HG02623 (cell line): ENCODE measurements at regions not wholly inside any gene's neighbourhood (a gene's known extent, or its start where the extent isn't known, plus 50 kb on each side); places are given as distances from the start of the nearest gene placed in this dataset.
"Not testable (repeated sequence)": the region's sequence is repeated elsewhere in the genome, so short reads cannot be mapped to it uniquely, and the experiment has no call there.

Experiments used
- ATAC-seq: cut with Tn5 transposase; IDR thresholded peaks from one replicate; pipeline ENCODE4 v1.9.1; 2021; ENCODE audit warnings: moderate library complexity; ENCODE audit not compliant: unreplicated experiment

DNA sequence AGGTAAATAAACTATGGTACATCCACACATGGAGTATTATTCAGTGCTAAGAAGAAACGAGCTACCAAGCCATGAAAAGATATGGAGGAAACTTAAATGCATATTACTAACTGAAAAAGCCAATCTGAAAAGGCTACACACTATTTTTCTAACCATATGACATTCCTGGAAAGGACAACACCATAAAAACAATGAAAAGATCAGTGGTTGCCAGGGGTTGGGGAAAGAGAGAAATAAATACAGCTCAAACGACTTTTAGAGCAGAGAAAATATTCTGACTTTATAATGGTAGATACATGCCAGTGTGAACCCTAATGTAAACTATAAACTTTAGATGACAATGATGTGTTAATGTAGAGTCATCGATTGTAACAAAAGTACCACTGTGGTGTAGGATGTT, 225.9 kb upstream of the BTBD3 start:
- no peak for ATAC-seq

DNA sequence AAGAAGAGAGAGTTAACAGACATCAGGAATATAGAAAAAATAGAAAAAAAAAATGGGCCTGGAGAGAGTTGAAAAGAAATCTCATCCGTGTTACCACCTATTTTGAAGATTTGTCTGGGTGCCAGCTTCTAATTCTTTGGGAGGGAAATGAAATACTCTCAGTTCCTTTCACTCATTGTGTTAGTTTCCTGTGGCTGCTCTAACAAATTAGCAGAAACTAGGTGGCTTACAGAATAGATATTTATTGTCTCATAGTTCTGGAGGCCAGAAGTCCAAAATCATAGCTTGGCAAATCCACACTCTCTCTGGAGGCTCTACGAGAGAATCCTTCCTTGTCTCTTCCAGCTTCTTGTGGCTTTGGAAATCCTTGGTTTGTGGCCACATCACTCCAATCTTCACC, 225.1 kb upstream of the BTBD3 start:
- ATAC-seq = no peak

DNA sequence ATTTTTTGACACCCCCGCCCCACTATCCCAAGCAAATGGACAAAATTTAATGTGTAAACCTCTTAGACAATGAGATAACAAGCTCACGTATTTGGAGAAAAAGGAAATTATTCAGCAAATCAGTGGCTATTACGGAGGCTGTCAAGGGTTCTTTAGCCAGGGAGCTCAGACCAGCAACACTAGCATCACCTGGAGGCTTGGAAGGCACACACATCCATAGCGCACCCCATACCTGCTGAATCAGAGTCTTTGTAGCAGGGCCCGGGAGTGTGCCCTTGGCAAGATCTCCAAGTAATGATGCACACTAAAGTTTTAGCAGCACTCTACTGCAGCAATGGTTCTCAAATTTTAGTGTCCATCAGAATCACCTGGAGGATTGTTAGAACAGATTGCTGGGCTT, 223.2 kb upstream of the BTBD3 start:
- ATAC-seq = no peak

DNA sequence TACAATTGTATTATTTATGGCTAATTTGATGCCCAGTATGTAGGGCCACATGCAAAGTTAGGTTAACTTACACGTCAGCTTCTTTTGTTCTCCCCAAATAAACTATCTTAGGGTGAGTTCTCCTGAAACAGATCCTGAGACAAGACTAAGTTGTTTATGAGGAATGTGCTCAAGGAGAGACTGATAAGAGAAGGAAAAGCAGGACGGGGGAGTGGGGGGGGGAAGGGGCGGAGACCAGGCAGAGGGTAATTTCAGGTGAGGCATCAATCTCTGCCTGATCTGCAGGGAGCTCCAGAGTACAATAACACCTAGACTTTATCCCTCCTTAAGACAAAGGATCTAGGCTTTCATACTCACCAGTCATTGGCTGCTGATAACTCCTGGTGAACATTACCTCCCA, 220.6 kb upstream of the BTBD3 start:
- no peak for ATAC-seq

DNA sequence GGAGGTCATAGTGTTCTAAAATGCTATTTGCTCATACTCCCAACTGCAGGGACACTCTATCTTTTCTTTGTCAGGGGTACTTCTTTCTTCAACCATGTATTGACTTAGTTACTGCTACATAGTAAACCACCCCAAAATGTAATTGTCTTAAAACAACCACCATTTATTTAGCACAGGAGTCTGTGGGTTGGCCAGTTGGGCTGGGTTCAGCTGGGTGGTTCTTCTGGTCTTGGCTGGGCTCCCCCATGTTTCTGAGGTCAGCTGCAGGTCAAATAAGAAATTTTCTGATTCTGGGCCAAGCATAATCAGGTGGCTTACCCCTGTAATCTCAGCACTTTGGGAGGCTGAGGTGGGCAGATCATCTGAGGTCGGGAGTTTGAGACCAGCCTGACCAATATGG, 220.0 kb upstream of the BTBD3 start:
- ATAC-seq = no peak

DNA sequence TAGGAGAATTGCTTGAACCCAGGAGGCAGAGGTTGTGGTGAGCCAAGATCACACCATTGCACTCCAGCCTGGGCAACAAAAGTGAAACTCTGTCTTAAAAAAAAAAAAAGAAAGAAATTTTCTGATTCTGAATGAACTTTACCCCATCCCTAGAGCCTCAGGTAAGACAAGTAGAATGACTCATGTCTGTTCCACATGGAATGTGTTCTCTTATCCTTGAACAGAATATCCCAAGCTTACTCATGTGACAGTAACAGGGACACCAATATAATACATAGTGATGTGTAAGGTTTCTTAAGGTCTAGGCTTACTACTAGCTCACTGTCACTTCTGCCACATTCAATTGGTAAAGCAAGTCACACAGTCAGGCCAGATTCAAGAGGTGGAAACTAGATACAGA, 219.6 kb upstream of the BTBD3 start:
- no peak for ATAC-seq

DNA sequence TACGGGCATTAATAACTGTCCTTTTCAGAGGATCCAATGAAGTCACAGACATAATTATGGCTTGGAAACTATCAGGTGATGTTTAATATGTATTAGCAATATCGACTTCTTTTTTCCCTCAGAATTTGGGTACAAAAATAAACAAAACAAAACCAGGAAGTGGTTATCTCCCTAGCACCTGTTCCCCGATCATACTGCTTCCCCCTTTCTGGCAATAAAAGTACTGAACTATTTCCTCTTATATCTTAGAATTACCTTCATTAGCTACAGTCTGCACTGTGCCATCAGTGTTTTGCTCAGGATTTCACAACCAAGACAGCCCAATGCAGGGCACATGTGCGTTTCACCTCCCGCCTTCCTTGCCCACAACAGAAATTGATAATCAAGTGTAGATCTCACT, 216.9 kb upstream of the BTBD3 start:
- ATAC-seq = no peak

DNA sequence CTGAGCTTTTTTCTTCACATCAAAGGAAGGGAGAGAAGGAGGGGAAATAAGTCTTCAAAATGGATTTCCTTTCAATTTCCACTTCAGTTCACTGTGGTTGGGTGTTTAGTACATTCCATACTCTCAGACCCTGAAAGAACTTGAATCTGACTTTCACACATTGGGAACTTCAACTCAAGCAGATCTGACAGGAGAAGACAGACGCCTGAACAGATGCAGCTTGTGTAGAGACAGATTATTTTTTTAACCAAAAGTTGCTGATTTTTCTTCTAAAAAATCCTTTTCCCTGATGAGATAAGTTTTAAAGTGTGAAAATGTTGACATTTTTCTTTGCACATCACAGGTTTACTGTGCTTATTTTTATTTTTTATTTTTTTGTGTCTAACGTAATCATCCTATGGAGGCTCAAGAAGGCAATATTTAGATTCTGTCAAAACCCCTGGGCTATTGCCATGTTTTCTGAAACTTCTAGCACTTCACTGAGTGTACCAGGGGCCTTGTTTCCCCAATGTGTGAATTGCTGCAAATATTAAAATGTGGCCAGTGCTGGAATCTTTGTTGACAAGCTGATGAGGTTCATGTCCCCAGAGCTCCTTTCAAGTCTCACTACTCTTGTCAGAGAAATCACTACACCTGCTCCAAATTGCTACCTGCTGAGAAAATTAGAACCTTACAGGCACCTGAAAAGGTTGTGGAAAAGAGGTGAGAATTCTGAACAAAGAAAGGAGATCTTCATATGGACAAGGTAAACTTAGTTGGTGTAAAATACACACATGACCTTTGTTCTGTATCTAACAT, 214.8 kb upstream of the BTBD3 start:
- no peak for ATAC-seq

DNA sequence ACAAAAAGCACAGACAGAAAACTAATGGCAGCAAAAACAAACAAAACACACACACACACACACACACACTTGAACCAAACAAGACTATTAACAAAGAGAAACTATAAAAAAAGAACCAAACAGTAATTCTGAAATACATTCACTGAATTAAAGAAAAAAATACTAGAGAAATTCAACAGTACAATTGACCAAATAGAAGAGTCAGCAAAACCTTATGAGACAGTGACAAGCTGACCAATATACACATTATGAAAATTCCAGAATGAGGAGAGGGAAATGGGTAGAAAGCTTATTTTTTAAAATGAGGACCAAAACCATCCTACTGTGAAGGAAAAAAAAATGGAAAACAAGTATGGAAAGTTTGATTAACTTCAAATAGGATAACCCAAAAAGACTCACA, 212.2 kb upstream of the BTBD3 start:
- no peak for ATAC-seq

DNA sequence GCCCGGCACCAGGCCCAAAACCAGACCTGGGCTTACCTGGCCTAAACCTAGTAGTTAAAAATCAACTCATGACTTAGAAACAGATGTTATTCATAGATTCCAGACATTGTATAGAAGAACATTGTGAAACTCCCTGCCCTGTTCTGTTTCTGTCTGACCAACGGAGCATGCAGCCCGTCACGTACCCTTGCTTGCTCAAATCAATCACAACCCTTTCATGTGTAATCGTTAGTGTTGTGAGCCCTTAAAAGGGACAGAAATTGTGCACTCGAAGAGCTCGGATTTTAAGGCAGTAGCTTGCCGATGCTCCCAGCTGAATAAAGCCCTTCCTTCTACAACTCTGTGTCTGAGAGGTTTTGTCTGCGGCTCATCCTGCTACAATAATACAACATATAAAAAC, 209.5 kb upstream of the BTBD3 start:
- not testable (repeated sequence) for ATAC-seq

DNA sequence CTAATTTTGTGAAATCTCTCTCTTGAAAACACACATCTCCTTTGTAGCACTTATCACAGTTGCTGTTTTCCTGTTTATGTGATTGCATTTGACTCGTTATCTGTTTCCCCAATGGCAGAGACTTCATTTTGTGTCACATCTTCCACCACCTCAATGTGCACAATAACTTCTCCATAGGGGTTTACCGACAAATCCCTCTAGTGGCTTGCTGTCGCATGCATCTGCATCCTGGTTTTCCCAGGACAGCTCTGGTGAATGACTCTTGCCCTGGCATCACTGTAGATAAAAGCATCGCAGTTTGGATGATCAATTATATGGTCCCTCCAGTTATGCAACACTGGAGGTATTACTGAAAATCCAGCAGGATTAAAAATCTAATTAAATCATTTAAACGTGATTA, 206.5 kb upstream of the BTBD3 start:
- ATAC-seq = no peak

DNA sequence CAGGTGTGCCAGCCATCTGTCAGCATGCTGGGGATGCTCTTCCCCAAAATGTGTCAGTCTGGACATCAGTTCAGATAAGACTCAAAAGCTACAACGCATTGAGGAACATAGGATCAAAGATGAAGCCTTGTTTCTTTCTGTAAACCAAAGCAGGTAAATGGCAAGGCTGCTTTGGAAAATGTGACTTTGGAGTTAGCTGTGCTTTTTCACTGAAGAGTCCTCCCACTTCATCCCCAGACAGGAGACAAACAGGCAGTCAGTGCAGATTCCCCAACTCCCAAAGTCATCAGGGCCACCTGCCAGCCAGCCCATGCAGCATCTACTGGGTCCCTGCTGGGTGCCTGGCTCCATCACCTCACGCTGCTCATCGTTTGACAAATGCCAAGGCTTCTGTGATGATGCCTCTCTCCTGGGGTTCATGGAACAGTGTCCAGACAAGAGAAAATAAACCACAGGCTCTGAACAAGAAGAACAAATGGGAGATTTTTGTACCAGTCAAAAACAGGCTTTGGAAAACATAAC, 205.0 kb upstream of the BTBD3 start:
- no peak for ATAC-seq

DNA sequence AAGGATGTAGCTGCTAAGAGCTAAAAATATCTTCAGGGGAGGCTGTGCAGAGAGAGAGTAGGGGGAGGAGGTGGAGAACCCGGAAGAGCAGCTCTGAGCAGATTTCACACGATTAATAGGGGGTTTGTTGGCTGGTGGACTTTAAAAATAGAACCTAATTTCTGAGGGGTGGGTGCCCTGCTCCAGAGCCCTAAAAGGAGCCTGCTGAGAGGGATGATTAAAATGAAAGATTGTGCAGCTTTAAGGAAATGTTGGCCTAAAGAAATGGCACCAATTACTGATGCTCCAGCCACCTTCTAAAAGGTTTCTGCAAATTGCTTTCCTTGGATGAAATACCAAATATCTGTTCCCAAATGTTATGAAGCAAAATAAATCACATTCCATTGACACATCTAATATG, 202.8 kb upstream of the BTBD3 start:
- no peak for ATAC-seq

DNA sequence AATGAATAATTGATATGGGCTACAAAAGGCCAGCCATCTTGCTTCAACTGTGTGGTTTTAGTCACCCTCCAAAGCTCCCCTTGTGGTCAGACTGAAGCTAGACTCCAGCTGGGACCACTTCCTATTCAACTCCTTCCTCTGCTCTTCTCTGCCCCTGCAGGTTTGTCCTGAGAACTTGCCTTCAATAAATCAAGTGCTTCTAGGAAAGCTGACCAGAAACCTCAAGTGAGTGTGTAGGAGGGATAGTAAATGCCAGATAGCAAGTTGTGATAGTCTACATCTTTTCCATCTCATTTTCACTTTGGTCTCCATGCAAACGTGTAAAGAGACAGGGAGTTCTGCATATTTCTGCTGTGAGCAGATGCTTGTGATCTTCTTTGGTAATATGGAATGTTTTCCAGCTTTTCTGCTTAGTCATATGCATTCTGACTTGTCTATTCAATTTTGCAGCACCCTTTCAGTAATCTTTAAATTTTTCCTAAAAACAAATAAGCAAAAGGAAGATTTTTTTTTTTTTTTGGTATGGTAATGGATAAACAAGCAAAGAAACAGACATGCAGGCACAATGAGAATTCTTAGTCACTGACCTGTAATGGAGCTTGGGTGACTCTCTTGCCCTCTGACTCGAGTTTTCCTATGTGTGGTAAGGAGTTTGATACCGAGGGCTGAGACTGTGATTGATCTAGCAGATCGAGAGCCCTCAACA, 201.3 kb upstream of the BTBD3 start:
- ATAC-seq = no peak

DNA sequence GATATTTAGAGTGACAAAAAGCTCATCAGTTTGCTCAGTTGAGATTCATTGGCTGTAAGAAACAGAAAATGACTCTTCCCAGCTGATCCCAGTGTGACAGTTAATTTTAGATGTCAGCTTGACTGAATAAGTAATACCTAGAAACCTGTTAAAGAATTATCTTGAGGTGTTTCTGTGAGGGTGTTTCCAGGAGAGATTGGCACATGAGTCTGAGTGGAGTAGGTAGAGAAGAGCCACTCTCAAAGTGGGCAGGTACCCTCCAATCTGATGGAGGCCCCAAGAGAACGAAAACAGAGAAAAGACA, 200.8 kb upstream of the BTBD3 start:
- ATAC-seq = no peak

DNA sequence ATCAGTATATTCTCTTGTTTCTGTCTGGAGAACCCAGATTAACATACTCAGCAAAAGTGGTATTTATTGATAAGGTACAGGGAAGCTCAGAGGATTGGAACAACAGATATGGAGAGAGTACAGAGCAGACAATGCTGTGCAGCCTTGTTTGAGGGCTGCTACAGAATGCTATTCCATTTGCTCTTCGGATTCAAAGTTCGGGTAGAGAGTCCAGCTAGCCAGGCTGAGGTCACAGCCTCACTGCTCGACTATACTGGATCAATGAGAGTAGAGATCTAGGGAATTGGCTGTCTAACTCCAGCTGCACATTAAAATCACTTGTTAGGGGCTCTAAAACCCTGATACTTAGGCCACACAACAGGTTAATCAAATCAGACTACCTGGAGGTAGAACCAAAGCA, 200.1 kb upstream of the BTBD3 start:
- ATAC-seq = no peak

DNA sequence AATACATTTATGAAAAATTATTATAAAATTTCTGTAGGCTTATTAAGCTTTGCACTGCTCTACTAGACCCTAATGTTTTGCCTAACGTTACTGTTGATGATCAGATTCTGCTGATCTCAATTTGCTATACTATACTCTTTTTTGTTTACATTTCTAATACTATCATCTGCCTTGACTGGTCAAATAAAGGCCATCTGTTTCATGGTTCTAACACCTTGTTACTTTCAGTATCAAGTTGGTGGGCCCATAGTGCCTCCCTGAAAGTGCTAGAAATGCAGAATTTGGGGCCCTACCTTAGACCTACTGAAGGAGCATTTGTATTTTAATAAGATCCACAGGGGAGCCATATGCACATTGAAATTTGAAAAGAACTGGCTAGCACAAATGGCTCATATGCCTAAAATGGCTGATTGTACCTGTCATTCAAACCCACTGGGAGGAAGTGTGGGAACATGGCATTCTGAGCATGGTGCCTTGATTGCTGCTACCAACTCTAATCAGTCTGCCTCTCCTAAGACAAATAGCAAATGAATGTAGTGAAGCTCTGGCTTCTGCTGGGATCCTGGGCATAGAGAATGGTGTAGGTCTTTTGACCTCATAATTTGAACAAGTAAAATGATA, 199.1 kb upstream of the BTBD3 start:
- no peak for ATAC-seq

DNA sequence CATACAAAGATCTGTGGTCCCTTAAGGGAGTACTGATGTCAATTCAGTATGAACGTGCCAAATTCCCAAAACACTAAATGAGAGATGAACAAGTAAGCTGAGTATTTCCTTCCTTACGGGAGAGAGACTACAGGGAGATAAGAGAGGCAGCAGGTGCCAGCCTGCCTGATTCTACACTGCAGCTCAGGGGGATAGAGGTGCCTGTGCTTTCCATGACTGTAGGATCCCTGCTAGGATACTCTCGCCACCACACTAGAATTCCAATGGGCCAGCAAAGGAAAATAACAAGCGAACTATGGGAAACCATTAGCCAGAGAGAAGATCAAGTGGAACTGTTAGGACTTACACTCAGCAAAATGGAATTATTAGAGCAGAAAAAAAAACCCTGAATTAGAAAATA, 198.5 kb upstream of the BTBD3 start:
- no peak for ATAC-seq

DNA sequence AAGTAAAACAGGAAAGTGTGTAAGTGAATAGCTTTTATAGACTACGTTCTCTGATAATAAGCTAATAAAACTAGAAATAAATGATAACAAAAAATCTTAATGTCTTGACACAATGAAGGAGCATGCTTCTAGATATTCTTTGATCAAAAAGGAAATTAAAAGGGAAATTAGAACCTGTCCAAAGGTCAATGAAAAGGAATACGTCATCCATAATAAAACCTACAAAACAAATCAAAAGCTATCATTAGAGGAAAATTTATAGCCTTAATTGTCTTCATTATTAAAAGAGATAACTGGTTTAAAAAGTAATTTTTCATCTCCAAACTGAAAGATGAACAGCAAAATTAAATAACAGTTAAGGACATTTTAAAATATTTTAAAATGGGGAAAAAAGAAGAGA, 196.3 kb upstream of the BTBD3 start:
- no peak for ATAC-seq

DNA sequence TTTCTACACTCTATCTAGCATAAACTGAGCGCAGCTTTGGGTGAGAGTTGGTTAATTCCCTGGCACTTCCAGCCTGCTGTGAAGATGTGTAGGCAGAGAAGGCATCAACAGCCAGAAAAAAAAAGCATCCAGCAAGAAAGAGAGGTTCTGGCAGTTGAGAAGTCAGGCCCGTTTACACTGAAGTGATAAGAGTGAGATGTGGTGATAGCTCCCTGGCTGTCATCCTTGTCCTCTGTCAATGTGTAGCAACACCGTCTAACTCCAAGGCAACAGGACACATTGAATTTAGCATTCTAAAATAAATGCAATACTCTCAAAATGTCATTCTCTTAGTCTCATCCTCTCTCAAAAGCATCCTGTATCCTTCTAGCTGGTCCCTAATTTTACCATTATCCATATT, 193.6 kb upstream of the BTBD3 start:
- no peak for ATAC-seq

DNA sequence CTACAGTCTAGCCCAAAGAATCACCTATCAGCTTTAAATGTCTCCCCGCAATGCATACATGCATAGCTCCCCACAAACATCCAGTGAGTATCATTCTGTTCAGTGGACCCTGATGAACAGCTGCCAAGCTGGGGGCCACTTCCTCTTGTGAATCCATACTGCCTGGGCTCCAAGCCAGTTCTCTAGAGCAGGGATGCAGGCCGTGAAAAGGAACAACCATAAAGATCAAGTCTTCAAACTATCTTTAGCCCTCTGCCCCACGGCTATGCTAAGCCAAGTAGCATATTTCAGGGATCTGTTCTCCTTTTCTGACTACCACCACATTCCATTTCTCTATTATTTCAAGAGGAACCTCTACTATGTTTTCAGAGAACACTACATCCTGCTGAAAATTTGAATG, 191.7 kb upstream of the BTBD3 start:
- ATAC-seq = no peak

DNA sequence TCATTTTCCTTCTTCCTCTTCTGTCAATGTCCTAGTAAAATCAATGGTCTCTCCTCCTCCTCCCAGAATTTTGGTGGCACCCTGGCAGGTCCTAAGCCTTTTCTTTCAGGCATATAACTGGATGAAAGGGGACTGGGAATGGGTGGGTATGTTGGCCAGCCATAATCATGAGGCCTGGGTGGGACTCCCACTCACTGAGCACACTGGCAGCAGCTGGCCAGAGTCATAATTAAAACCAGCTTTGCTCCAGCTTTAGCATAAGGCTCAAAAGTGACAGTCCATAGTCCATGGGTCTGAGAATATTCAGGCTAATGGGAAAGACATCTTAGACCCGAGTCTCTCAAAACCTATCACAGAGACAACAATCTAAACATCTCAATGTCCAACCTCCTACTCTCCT, 190.0 kb upstream of the BTBD3 start:
- no peak for ATAC-seq
